Choroid plexus epithelial cell (primary cell): ENCODE measurements at regions not wholly inside any gene's neighbourhood (a gene's known extent, or its start where the extent isn't known, plus 50 kb on each side); places are given as distances from the start of the nearest gene placed in this dataset.

Experiments used
- DNase-seq: peaks from one replicate; pipeline ENCODE4 v3.0.0-alpha.2; 2010; ENCODE audit warnings: low read depth
- H3K4me3 ChIP-seq: 2 replicates; pipeline ENCODE4 v1.5.1; 2011; ENCODE audit warnings: low read depth, mild to moderate bottlenecking, control low read depth, low read length, moderate library complexity
- TF ChIP-seq, protein P1 (sequence below): conservative IDR thresholded peaks from 2 replicates; pipeline ENCODE4 v1.5.1; 2011; ENCODE audit warnings: low read depth, mild to moderate bottlenecking, control low read depth, inconsistent platforms, low read length, moderate library complexity

DNA sequence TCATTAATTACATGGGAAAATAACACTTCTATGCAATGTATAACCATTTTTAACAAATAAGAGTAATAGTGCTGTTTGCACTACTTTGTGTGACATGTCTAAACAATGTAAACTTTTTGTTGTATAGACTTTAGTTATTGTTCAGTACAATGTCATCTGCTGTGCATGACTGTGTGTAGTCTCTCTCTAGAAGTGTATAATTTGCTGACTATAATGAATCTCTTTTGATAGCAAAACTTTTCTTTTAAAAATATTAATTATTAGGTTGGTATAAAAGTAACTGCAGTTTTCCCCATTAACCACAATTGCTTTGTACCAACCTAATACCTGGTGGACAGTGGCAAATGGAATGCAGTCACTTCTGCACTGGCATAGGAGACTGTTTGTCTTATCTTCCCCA lies 124.2 kb upstream of the SGK1 start:
- DNase-seq = no peak
- H3K4me3 ChIP-seq = no peak overlapping the region
- TF ChIP-seq, protein P1, sequence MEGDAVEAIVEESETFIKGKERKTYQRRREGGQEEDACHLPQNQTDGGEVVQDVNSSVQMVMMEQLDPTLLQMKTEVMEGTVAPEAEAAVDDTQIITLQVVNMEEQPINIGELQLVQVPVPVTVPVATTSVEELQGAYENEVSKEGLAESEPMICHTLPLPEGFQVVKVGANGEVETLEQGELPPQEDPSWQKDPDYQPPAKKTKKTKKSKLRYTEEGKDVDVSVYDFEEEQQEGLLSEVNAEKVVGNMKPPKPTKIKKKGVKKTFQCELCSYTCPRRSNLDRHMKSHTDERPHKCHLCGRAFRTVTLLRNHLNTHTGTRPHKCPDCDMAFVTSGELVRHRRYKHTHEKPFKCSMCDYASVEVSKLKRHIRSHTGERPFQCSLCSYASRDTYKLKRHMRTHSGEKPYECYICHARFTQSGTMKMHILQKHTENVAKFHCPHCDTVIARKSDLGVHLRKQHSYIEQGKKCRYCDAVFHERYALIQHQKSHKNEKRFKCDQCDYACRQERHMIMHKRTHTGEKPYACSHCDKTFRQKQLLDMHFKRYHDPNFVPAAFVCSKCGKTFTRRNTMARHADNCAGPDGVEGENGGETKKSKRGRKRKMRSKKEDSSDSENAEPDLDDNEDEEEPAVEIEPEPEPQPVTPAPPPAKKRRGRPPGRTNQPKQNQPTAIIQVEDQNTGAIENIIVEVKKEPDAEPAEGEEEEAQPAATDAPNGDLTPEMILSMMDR = no peak

- TF ChIP-seq, protein P1 = no peak
Measured at GRCh38 chr6:134438837-134439236, 120.9 kb upstream of the SGK1 start.

DNA sequence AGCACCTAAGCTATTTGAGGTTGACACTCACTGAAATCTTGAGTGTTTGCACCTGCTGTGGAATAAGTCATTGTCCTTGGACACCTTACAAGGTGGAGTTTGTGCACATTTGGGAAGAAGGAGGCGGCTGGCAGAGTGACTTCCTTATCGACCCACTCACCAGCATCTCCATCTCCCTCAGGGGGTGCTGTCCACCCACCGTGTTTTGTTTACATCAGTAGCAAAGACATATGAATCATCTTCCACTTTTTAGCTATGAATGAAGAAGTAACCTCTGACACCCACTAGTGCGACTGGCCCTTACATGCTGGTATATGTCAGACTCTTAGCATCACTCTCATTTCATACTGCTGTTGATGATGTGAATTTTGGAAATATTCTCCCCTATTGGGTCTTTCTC lies 119.5 kb upstream of the SGK1 start:
- TF ChIP-seq, protein P1 = peak; percentile 44
- no peak overlapping the region for H3K4me3 ChIP-seq
- DNase-seq = peak; percentile 76

More at GRCh38 chr6:134438837-134439236, 120.9 kb upstream of the SGK1 start:
- no peak overlapping the region for H3K4me3 ChIP-seq
- DNase-seq = no peak

DNA sequence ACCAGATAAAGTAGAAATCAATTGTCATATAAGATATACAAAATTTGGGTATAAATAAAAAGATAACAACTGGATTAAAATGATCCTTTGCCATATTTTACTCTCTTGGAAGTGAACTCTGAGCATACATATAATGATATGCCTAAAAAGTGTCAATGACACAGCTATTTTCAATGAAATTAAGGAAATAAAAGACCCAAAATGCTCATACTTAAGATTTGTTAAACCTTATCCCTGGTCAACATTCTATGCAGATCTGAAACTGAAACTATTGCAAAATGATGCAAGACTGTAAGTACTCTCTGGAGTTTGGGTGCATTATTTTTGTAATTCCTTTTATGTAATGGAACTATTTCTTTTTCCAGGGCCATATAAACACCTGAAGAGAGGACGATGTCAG lies 119.0 kb upstream of the SGK1 start:
- no peak overlapping the region for H3K4me3 ChIP-seq
- TF ChIP-seq, protein P1 = no peak
- peak; percentile 78 for DNase-seq

DNA sequence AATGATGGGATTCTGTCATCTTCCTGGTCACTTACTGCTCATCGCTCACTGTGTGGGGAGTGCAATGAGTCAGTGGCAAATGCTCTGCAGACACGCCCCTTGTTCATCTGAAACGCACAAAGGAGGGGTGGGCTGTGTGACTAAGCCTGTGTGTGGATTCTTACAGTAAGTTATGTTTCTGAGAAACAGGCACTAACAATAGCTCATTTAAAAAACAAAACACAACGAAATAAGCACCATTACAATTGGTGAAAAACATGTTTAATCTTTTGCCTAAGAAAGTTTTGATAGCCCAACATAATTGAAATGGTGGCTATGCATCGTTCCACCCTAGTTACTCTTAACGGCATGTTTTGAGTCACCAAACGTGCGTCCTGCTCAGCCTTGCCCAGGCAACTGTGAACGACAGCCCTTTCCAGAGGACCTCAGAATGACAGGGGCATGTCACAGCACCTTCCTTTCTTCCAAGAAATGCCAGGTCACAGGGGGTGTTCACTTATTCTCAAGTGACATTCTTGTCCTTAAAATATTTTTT lies 118.4 kb upstream of the SGK1 start:
- peak; percentile 98 for DNase-seq
- TF ChIP-seq, protein P1 = no peak
- peak overlapping the region; percentile 33 for H3K4me3 ChIP-seq

- H3K4me3 ChIP-seq = peak overlapping the region; percentile 33
- TF ChIP-seq, protein P1 = no peak
- DNase-seq = no peak
Measured at GRCh38 chr6:134435814-134436280, 117.9 kb upstream of the SGK1 start.
